WERI-Rb-1 (cell line): ENCODE measurements at regions not wholly inside any gene's neighbourhood (a gene's known extent, or its start where the extent isn't known, plus 50 kb on each side); places are given as distances from the start of the nearest gene placed in this dataset.
A peak's percentile ranks its signal among the peaks of the same experiment; 100 is the strongest.

ENCODE experiments used
- DNase-seq: peaks from one replicate; pipeline ENCODE4 v3.0.0-alpha.2; 2020
- H3K27ac ChIP-seq: fragments of 250-450 bp; sonication (Bioruptor Pico); 2 replicates; pipeline ENCODE4 v1.5.1; 2020; ENCODE audit warnings: mild to moderate bottlenecking, moderate library complexity
- H3K27me3 ChIP-seq: fragments of 250-450 bp; sonication (Bioruptor Pico); 2 replicates; pipeline ENCODE4 v1.5.1; 2021; ENCODE audit warnings: mild to moderate bottlenecking, low read depth, moderate library complexity; ENCODE audit not compliant: insufficient read depth, severe bottlenecking
- H3K36me3 ChIP-seq: fragments of 250-450 bp; sonication (Bioruptor Pico); 2 replicates; pipeline ENCODE4 v1.5.1; 2020; ENCODE audit warnings: mild to moderate bottlenecking, moderate library complexity
- H3K4me3 ChIP-seq: 2 replicates; pipeline ENCODE4 v1.5.1; 2011; ENCODE audit warnings: low read depth, mild to moderate bottlenecking, control low read depth, low read length
- H3K9me3 ChIP-seq: fragments of 250-450 bp; sonication (Bioruptor Pico); 2 replicates; pipeline ENCODE4 v1.5.1; 2021; ENCODE audit warnings: mild to moderate bottlenecking, moderate library complexity; ENCODE audit not compliant: severe bottlenecking
- CTCF ChIP-seq: IDR thresholded peaks from 2 replicates; pipeline ENCODE4 v1.5.1; 2011; ENCODE audit warnings: low read depth, mild to moderate bottlenecking, control low read depth, inconsistent platforms, low read length

GRCh38 chr9:108787690-108788048 lies 68.1 kb downstream of the ACTL7B start:
- peak overlapping the region; percentile 96 for H3K27ac ChIP-seq
- no peak for TF ChIP-seq CTCF
- no peaks in the 10 kb centered on the region for H3K27me3 ChIP-seq

GRCh38 chr9:108786901-108787689 lies 68.7 kb downstream of the ACTL7B start:
- no peak for TF ChIP-seq CTCF
- Histone ChIP-seq H3K9me3 (peaks cover 6% of the 10 kb centered on the region), H3K27ac (peak overlapping the region; percentile 96), H3K27me3 (no peaks in the 10 kb centered on the region), H3K4me3 (peak overlapping the region; percentile 33), H3K36me3 (peaks cover 12% of the 10 kb centered on the region)
- DNase-seq = peak; percentile 81

More at GRCh38 chr9:108787690-108788048, 68.1 kb downstream of the ACTL7B start:
- Histone ChIP-seq H3K9me3 (peaks cover 12% of the 10 kb centered on the region), H3K4me3 (peak overlapping the region; percentile 33), H3K36me3 (peaks cover 17% of the 10 kb centered on the region)
- DNase-seq = peak; percentile 87

GRCh38 chr9:108786322-108786721 lies 69.5 kb downstream of the ACTL7B start:
- TF ChIP-seq CTCF = no peak
- peak overlapping the region; percentile 96 for H3K27ac ChIP-seq
- no peaks in the 10 kb centered on the region for H3K27me3 ChIP-seq
- H3K4me3 ChIP-seq = peak overlapping the region; percentile 20
- peaks cover 12% of the 10 kb centered on the region for H3K36me3 ChIP-seq
- H3K9me3 ChIP-seq = peaks cover 3% of the 10 kb centered on the region
- no peak for DNase-seq

GRCh38 chr9:108784998-108785397 lies 70.8 kb downstream of the ACTL7B start:
- peaks cover 8% of the 10 kb centered on the region for H3K36me3 ChIP-seq
- H3K4me3 ChIP-seq = no peak overlapping the region
- no peak for TF ChIP-seq CTCF
- DNase-seq = peak; percentile 33
- peak overlapping the region; percentile 96 for H3K27ac ChIP-seq
- peaks cover 3% of the 10 kb centered on the region for H3K9me3 ChIP-seq
- H3K27me3 ChIP-seq = no peaks in the 10 kb centered on the region

GRCh38 chr9:108783731-108784495 lies 71.9 kb downstream of the ACTL7B start:
- no peaks in the 10 kb centered on the region for H3K27me3 ChIP-seq
- peaks cover 3% of the 10 kb centered on the region for H3K9me3 ChIP-seq
- peak; percentile 24 for DNase-seq
- H3K27ac ChIP-seq = peak overlapping the region; percentile 40
- no peak for TF ChIP-seq CTCF
- no peak overlapping the region for H3K4me3 ChIP-seq
- peaks cover 13% of the 10 kb centered on the region for H3K36me3 ChIP-seq
